HG03095 (cell line): ENCODE measurements at regions not wholly inside any gene's neighbourhood (a gene's known extent, or its start where the extent isn't known, plus 50 kb on each side); places are given as distances from the start of the nearest gene placed in this dataset.
"Not testable (repeated sequence)": the region's sequence is repeated elsewhere in the genome, so short reads cannot be mapped to it uniquely, and the experiment has no call there.

ENCODE experiments used
- ATAC-seq: cut with Tn5 transposase; IDR thresholded peaks from one replicate; pipeline ENCODE4 v1.9.1; 2021; ENCODE audit warnings: moderate library complexity; ENCODE audit not compliant: unreplicated experiment

- no peak for ATAC-seq
Observed at GRCh38 chr10:55183993-55184392, 383.0 kb upstream of the PCDH15 start.

GRCh38 chr10:55180357-55180756, 379.3 kb upstream of the PCDH15 start:
- no peak for ATAC-seq

- no peak for ATAC-seq
Observed at GRCh38 chr10:55174419-55174818, 373.4 kb upstream of the PCDH15 start.

GRCh38 chr10:55169493-55169892, 368.5 kb upstream of the PCDH15 start:
- ATAC-seq, result no peak

- ATAC-seq, result no peak
Observed at GRCh38 chr10:55168343-55168742, 367.3 kb upstream of the PCDH15 start.

GRCh38 chr10:55163388-55163979, 362.5 kb upstream of the PCDH15 start:
- no peak for ATAC-seq

GRCh38 chr10:55162321-55162720, 361.3 kb upstream of the PCDH15 start:
- not testable (repeated sequence) for ATAC-seq

DNA sequence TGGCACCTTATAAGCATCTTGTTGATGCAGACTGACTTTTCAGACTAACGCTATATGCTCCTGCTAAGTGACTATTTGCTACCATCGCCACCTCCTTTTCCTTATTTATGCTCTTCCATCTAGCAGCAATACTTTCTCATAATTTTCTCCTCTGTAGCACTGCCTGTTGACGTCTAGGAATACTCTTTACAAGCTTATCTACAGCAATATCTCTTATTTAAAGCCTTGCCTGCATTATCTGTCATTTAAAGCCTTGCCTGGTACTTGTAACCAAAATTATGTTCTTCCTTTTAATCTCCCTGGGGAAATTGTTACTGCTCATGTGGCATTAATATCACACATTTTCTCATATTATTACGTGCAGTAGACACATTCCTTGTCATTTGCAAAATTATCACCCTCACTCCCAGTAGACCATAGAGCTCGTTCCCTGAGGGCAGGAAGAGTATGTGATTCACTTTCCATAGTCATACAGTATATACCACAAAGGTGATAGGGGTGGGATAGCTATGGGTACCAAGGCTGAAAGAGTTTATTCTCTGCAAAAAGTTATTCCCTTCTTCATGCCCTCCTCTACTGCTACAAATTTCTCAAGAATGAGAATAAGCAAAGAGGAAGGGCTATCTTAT, 359.7 kb upstream of the PCDH15 start:
- no peak for ATAC-seq

GRCh38 chr10:55158633-55159032, 357.6 kb upstream of the PCDH15 start:
- no peak for ATAC-seq

DNA sequence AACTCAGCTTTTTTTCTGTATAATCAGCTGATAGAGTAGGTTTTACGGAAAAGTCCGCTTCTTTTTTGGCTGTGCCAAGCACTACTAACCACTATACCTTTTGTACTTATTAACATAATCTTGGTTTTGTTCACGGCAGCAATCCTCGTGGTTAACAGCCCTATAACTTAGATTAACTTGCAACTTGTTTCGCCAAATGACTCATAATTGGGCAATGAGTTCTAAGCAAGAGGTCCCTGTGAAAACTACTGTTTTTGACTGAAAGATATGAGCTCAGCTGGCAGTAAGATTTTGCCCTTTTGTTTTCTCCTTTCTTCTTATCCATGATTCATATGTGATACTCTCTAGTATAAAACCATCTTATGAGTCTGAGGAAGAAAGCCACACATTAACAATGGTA, 345.0 kb upstream of the PCDH15 start:
- no peak for ATAC-seq

DNA sequence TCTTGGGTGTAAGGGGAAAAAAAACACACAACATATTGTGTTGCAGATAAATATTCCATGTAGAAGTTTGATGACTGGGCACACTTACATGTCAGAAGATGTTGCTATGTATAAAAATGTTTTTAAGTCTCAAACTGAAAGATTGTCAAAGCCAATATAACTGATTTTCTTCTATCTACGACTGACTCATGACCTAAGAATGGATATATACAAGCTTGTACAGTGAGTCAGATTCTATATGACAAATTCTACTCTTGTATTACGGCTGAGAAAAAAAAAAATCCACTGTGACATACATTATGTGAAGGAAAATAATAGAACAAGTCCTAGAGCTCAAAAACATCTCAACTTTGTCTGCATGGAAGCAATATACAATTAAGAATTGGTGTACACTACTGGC, 343.0 kb upstream of the PCDH15 start:
- no peak for ATAC-seq

DNA sequence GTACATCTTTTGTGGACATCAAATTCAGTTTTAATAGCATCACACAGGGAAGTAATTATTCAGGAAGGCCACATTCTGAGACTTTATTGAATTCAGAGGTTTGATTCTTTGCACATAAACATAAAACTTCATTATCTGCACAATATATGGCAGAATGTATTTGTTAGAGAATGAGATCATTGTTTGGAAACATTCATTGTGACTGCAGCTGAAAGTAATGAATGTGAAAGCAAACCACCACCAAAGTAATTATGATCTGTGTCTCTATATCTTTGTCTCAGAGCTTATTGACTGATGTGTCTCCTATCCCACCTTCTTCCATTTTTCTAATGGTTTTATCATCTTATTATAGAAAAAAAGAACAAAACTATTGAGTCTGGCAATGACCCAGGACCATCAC, 340.9 kb upstream of the PCDH15 start:
- ATAC-seq, result no peak

DNA sequence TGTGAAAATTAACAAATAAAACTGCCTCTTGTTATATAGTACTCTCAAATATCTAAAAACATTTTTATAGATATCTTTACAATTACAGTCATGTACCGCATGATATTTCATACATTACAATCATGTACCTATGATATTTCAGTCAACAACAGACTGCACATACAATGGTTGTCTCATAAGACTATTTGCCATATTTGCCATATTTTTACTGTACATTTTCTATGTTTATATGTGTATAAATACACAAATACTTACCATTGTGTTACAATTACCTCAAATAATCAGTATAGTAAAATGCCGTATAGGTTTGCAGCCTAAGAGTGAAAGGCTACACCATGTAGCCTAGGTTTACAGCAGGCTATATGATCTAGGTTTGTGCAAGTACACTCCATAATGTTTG, 336.0 kb upstream of the PCDH15 start:
- no peak for ATAC-seq

DNA sequence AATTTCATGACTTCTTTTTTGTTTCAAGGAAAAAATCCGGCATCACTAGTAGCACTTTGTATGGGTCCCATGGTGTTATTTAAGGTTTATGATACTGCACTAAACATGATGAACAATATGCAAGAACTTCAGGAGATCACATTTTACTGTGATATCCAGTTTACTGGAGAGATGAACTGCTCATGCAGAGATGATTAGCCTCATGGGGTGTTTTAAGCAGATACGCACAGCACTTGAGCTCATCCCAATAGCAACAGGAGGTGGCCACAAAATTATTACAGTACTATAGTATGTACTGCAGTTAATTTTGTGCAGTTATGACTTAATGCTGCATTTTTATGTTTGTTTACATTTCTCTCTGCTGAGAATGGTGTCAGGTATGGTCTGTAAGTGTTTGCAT, 303.7 kb upstream of the PCDH15 start:
- no peak for ATAC-seq

- no peak for ATAC-seq
Observed at GRCh38 chr10:55098452-55098851, 297.4 kb upstream of the PCDH15 start.

- peak; percentile 60 for ATAC-seq
Observed at GRCh38 chr10:55091691-55092328, 290.8 kb upstream of the PCDH15 start.

GRCh38 chr10:55078121-55078520, 277.1 kb upstream of the PCDH15 start:
- ATAC-seq, result no peak

DNA sequence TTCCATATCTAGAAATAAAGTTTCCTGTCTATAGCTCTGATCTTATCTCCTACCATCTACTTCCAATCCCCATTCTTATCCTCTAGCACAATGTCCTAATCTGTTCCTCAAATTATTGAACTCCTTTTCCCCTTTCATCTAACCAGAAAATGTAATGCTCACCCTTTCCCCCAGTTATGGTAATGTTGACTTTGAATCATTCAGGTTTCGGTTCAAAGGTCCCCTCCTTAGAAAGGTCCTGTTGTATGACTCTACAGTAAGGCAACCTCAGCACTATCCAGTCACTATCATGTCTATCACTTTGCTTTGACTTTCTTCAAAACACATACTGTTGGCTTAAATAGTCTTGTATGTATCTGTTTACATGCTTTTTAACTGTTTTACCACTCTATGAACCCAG, 264.2 kb upstream of the PCDH15 start:
- no peak for ATAC-seq

DNA sequence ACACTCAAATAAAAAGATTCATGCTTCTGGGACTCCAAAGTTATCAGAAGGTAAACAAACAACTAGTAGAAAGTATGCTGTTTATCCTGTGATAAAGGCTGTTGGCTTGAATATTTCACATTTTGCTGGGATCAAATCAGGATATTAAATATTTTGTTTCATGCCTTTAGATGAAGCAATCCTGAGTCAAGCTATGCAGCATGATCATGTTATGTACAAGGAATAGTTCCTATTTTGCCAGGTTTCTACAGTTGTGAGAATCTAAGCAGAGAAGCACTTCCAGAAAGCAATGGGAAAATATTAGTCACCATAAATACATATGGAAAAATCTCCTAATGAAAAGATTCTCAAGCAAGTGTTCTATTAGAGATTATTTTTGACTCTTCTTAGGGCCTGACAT, 262.8 kb upstream of the PCDH15 start:
- no peak for ATAC-seq

GRCh38 chr10:55062349-55062748, 261.3 kb upstream of the PCDH15 start:
- no peak for ATAC-seq

DNA sequence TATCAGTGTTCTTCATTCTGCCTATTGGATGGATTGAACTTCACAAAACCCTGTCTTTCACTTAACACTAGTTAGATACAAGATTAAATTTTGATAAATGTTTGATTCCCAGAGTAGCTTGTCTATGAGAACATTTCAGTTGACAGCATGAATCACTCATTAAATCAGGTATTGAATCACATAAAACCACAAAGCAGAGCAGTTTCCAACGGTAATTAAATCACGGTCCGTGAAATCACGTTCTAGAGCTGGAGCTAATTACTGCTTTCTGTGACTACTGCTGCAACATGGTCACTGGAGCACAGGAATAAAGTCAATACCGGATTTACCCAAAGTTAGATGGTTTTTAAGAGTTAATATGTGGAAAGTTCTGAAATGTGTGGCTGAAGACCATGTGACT, 257.8 kb upstream of the PCDH15 start:
- ATAC-seq, result no peak

DNA sequence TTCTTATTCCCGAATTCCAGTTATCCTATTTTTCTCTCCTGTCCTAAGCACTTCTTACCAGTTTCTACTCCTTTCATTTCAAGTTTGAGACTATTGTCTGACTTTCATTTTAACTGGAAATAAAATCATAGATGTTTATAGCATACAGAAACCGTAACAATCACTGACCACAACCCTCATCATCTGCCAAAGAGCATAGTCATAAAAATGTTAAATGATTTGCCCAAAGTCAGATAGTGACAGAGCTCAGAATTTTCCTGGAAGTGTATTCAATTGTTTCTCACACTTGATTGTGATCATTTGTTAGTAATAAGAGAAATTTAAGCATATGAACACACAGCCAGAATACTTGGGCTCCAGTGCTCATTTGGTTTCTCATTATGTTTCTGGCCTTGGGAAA, 250.5 kb upstream of the PCDH15 start:
- no peak for ATAC-seq
